Stimulated activated CD4-positive, alpha-beta T cell treated with anti-CD3 and anti-CD28 coated beads, Interleukin-1b, Interleukin-23, amount 100 ng/mL, for 24 hours (primary cell): ENCODE measurements at regions not wholly inside any gene's neighbourhood (a gene's known extent, or its start where the extent isn't known, plus 50 kb on each side); places are given as distances from the start of the nearest gene placed in this dataset.
A peak's percentile ranks its signal among the peaks of the same experiment; 100 is the strongest.

Experiments
- DNase-seq, 4 experiments: peaks; one replicate each; pipeline ENCODE4 v3.0.0-alpha.2; 2020; ENCODE audit warnings: low read depth in 4 of 4, low spot score in 1 of 4

GRCh38 chr7:45986355-45987298 is 65.6 kb upstream of the IGFBP3 start:
- no peak for DNase-seq

- no peak for DNase-seq
Measured at GRCh38 chr7:45985902-45986301, 64.8 kb upstream of the IGFBP3 start.

GRCh38 chr7:45984386-45985295 is 63.6 kb upstream of the IGFBP3 start:
- no peak for DNase-seq

- DNase-seq, result no peak
Measured at GRCh38 chr7:45983720-45984255, 62.7 kb upstream of the IGFBP3 start.

- DNase-seq, result no peak
Measured at GRCh38 chr7:45982907-45983719, 62.0 kb upstream of the IGFBP3 start.

GRCh38 chr7:45982132-45982531 is 61.1 kb upstream of the IGFBP3 start:
- DNase-seq, result no peak

- no peak for DNase-seq
Measured at GRCh38 chr7:45980973-45981372, 59.9 kb upstream of the IGFBP3 start.

GRCh38 chr7:45980181-45980905 is 59.3 kb upstream of the IGFBP3 start:
- no peak for DNase-seq

- DNase-seq, result no peak
Measured at GRCh38 chr7:45979275-45980180, 58.5 kb upstream of the IGFBP3 start.

- DNase-seq, result no peak
Measured at GRCh38 chr7:45978731-45979211, 57.7 kb upstream of the IGFBP3 start.

GRCh38 chr7:45978010-45978681 is 57.1 kb upstream of the IGFBP3 start:
- DNase-seq, result peak in 1 of 4 experiments; percentile 4

- no peak for DNase-seq
Measured at GRCh38 chr7:45977256-45977780, 56.2 kb upstream of the IGFBP3 start.

GRCh38 chr7:45976485-45976856 is 55.4 kb upstream of the IGFBP3 start:
- no peak for DNase-seq

GRCh38 chr7:45975847-45976484 is 54.9 kb upstream of the IGFBP3 start:
- DNase-seq, result no peak

GRCh38 chr7:45975367-45975766 is 54.3 kb upstream of the IGFBP3 start:
- no peak for DNase-seq

GRCh38 chr7:45974540-45975360 is 53.7 kb upstream of the IGFBP3 start:
- DNase-seq, result no peak
